HCEC 1CT (cell line): ENCODE measurements at regions not wholly inside any gene's neighbourhood (a gene's known extent, or its start where the extent isn't known, plus 50 kb on each side); places are given as distances from the start of the nearest gene placed in this dataset.
A peak's percentile ranks its signal among the peaks of the same experiment; 100 is the strongest.

Experiments used
- DNase-seq: peaks from one replicate; pipeline ENCODE4 v3.0.0-alpha.2; 2017

GRCh38 chr22:44366372-44367300, 53.9 kb upstream of the SHISAL1 start:
- DNase-seq, result no peak

GRCh38 chr22:44365832-44366231, 53.1 kb upstream of the SHISAL1 start:
- no peak for DNase-seq

DNA sequence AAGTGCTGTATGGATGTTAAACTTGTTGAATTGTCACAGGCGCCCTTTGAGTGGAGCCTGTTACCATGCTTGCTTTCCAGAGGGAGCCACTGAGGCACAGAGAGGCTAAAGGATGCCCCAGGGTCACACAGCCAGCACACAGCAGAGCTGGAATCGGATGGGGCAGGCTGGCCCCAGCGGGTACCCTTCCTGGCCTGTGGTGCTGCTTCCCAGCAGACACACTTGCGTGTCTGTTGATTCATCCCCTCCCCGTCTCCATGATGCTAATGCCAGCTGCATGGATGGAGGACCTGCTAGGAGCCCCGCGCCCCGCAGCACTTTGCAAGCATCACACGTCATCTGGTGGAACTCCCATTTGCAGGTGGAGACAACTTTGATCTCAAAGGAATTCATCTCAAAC, 52.4 kb upstream of the SHISAL1 start:
- DNase-seq, result no peak

DNA sequence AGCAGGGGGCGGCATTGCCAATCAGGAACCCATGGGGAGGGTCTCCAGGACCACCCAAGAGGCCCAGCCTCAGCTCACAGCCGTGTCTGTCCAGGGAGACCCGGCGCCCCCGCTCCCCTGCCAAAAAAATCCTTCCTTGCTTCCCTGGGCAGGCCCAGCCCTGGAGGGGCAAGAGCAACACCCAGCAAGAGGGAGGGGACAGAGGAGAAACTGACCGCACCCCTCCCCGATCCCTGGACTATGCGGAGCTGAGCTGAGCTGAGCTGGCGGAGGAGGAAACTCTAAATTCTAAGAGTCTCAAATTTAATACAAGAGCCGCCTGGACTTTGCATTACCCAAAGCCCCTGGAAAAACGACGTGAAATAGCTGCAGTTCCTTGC, 52.0 kb upstream of the SHISAL1 start:
- DNase-seq, result no peak

- DNase-seq, result no peak
Observed at GRCh38 chr22:44363980-44364750, 51.4 kb upstream of the SHISAL1 start.

- peak; percentile 94 for DNase-seq
Observed at GRCh38 chr22:44363013-44363979, 50.5 kb upstream of the SHISAL1 start.

DNA sequence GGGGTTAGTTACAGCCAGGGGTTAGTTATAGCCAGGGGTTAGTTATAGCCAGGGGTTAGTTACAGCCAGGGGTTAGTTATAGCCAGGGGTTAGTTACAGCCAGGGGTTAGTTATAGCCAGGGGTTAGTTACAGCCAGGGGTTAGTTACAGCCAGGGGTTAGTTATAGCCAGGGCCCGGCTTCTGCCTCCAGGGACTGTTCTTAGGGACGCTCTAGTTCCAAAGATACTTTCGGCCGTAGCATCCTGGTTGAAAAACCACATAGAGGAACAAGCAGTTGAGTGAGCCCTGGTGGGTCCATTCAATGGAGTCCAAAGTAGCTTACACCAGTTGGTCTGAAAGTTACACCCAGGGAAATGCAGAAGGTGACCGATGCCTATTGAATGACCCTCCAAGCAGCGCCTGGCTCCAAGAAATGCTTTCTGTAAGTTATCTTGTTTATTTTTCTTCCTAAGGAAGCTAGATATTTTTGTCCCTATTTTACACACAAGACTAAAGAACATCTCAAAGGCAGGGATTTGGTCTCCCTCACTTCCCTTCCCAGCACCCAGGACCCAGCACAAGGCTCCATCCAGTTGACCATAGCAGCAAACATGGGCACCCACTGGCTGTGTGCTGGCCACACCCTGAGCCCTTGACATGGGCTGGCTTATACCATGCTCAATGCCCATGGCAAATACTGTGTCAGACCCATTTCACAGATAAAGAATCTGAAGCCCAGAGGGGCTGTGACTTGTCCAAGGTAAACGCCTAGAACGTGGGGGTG, 49.7 kb upstream of the SHISAL1 start:
- DNase-seq, result no peak
